ENCODE measurements at regions not wholly inside any gene's neighbourhood (a gene's known extent, or its start where the extent isn't known, plus 50 kb on each side); places are given as distances from the start of the nearest gene placed in this dataset.

DNA sequence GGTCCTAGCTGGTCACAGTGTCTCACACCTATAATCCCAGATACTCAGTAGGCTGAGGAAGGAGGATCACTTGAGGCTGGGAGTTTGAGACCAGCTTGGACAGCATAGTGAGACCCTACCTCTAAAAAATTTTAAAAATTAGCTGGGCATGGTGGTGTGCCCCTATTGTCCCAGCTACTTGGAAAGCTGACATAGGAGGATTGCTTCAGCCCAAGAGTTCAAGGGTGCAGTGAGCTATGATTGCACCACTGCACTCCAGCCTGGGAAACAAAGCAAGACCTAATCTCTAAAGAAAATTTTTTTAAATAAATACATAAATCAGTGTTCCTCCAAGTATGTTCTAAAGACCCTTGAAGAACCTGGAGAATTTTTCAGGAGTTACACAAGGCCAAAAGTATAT, 50.6 kb upstream of the GNAO1 start:
- TF ChIP-seq, protein P1, sequence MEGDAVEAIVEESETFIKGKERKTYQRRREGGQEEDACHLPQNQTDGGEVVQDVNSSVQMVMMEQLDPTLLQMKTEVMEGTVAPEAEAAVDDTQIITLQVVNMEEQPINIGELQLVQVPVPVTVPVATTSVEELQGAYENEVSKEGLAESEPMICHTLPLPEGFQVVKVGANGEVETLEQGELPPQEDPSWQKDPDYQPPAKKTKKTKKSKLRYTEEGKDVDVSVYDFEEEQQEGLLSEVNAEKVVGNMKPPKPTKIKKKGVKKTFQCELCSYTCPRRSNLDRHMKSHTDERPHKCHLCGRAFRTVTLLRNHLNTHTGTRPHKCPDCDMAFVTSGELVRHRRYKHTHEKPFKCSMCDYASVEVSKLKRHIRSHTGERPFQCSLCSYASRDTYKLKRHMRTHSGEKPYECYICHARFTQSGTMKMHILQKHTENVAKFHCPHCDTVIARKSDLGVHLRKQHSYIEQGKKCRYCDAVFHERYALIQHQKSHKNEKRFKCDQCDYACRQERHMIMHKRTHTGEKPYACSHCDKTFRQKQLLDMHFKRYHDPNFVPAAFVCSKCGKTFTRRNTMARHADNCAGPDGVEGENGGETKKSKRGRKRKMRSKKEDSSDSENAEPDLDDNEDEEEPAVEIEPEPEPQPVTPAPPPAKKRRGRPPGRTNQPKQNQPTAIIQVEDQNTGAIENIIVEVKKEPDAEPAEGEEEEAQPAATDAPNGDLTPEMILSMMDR (IDR thresholded peaks at IDR 0.05; ENCODE audit: control insufficient read depth, extremely low read depth, insufficient read depth), result no peak
- no peak overlapping the region for H3K4me3 ChIP-seq (ENCODE audit: low read depth, low read length)
- no peak for DNase-seq (ENCODE audit: low read depth)

DNA sequence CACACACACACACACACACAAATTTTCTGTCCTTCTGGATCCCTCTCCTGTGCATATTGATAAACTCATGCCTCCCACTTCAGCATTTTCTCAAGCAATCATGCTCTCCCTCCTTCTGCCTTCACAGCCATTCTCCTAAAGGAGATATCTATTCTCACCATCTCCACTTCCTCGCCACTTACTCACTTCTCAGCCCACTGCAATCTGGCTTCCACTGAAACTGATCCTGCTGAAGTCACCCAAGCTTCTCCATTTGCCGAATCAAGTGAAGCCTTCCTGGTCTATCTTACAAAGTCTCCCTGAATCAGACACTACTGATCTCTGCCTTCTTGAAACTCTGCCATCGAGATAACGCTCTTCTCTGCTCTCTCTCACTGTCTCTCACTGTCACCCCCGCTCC, 54.0 kb upstream of the GNAO1 start:
- no peak overlapping the region for H3K4me3 ChIP-seq (ENCODE audit: low read depth, low read length)
- TF ChIP-seq, protein P1 (IDR thresholded peaks at IDR 0.05; ENCODE audit: control insufficient read depth, extremely low read depth, insufficient read depth), result no peak
- DNase-seq (ENCODE audit: low read depth), result no peak

DNA sequence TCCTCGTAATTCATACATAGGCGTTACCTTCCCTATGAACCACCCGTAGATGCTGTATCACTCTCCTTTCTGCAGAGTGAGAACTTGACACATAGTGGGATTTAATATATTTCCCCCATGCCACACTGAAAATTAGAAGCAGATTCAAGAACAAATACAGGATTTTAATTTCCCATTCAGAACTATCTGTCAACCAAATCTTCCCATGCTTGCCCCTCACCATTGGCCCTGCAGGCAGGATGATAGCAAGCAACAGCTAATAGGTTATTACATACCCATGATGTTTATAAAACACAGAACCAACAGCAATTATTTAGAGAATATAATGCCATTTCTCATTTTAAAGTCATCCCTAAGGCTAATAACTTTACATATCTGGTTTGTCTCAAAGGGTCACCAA, 55.0 kb upstream of the GNAO1 start:
- TF ChIP-seq, protein P1 (IDR thresholded peaks at IDR 0.05; ENCODE audit: control insufficient read depth, extremely low read depth, insufficient read depth), result no peak
- no peak for DNase-seq (ENCODE audit: low read depth)
- H3K4me3 ChIP-seq (ENCODE audit: low read depth, low read length), result no peak overlapping the region

- TF ChIP-seq, protein P1 (IDR thresholded peaks at IDR 0.05; ENCODE audit: control insufficient read depth, extremely low read depth, insufficient read depth), result no peak
- DNase-seq (ENCODE audit: low read depth), result no peak
- no peak overlapping the region for H3K4me3 ChIP-seq (ENCODE audit: low read depth, low read length)
Measured at GRCh38 chr16:56134790-56135189, 56.5 kb upstream of the GNAO1 start.

DNA sequence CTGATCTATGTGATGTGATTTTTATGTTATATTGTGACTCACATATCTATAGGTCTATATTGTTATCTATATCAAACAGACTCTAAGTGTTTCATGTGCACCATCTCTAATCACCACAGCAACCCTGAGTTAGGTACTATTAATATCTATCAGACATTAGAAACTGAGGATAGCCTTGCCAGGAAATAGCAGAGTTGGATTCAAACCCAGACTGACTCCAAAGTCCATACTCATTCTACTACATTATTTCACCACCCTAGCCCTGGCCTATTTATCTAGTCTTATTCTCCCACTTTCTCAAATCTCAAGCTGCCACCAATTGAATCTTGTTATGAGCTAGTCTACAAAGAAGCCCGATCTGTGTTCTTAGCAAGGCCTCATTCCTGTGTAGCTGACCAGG, 65.4 kb upstream of the GNAO1 start:
- DNase-seq (ENCODE audit: low read depth), result no peak
- no peak overlapping the region for H3K4me3 ChIP-seq (ENCODE audit: low read depth, low read length)
- TF ChIP-seq, protein P1 (IDR thresholded peaks at IDR 0.05; ENCODE audit: control insufficient read depth, extremely low read depth, insufficient read depth), result no peak

- TF ChIP-seq, protein P1 (IDR thresholded peaks at IDR 0.05; ENCODE audit: control insufficient read depth, extremely low read depth, insufficient read depth), result no peak
Measured at GRCh38 chr16:56122251-56122650, 69.0 kb upstream of the GNAO1 start.

DNA sequence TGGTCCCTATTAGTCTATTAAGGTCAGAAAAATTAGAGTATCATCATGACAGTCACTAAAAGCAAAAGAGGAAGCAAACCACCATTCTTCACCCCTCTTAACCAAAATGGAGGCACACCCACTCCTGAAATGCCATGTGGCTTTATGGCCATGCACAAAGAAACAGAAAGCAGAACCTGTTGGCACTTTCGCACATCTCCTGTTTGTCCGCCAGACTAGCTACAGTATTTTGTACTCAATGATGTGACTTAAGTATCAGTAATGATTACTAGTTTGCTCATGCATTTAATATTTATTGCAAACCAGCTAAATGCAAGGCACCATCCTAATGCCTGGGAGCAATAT, 70.2 kb upstream of the GNAO1 start:
- TF ChIP-seq, protein P1 (IDR thresholded peaks at IDR 0.05; ENCODE audit: control insufficient read depth, extremely low read depth, insufficient read depth), result no peak
- H3K4me3 ChIP-seq (ENCODE audit: low read depth, low read length), result no peak overlapping the region
- DNase-seq (ENCODE audit: low read depth), result no peak

More at GRCh38 chr16:56122251-56122650, 69.0 kb upstream of the GNAO1 start:
- no peak for DNase-seq (ENCODE audit: low read depth)
- no peak overlapping the region for H3K4me3 ChIP-seq (ENCODE audit: low read depth, low read length)

Measured in LNCaP clone FGC (cell line).